Gastroesophageal sphincter (tissue), 2 donors: ENCODE measurements at regions not wholly inside any gene's neighbourhood (a gene's known extent, or its start where the extent isn't known, plus 50 kb on each side); places are given as distances from the start of the nearest gene placed in this dataset.

Experiments
- EP300 ChIP-seq: sonication (generic); formaldehyde crosslinking; IDR thresholded peaks from one replicate; pipeline ENCODE4 v1.6.1; 2017; ENCODE audit warnings: antibody characterized with exemption, mild to moderate bottlenecking
- POLR2A ChIP-seq, 2 donors: fragments of 450-650 bp; IDR thresholded peaks; one replicate each; pipeline ENCODE4 v1.6.1; 2017; ENCODE audit warnings: antibody characterized with exemption in 2 of 2, mild to moderate bottlenecking in 2 of 2, moderate library complexity in 1 of 2

- TF ChIP-seq EP300 = no peak
- no peak for TF ChIP-seq POLR2A (IDR thresholded peaks at IDR 0.05)
Observed at GRCh38 chr9:85142968-85143367, 473.4 kb downstream of the NTRK2 start.
